GM21515 (cell line): ENCODE measurements at regions not wholly inside any gene's neighbourhood (a gene's known extent, or its start where the extent isn't known, plus 50 kb on each side); places are given as distances from the start of the nearest gene placed in this dataset.
"Not testable (repeated sequence)": the region's sequence is repeated elsewhere in the genome, so short reads cannot be mapped to it uniquely, and the experiment has no call there.

Experiments
- ATAC-seq: cut with Tn5 transposase; IDR thresholded peaks from one replicate; pipeline ENCODE4 v1.9.1; 2021; ENCODE audit not compliant: unreplicated experiment

- ATAC-seq: not testable (repeated sequence)
Observed at GRCh38 chr6:74255007-74255406, 559.0 kb downstream of the CD109 start.

GRCh38 chr6:74254147-74254546 lies 558.1 kb downstream of the CD109 start:
- not testable (repeated sequence) for ATAC-seq

GRCh38 chr6:74253261-74253660 lies 557.3 kb downstream of the CD109 start:
- no peak for ATAC-seq

GRCh38 chr6:74250161-74250818 lies 554.3 kb downstream of the CD109 start:
- no peak for ATAC-seq

GRCh38 chr6:74249658-74250057 lies 553.7 kb downstream of the CD109 start:
- no peak for ATAC-seq

- no peak for ATAC-seq
Observed at GRCh38 chr6:74248966-74249365, 553.0 kb downstream of the CD109 start.

GRCh38 chr6:74222768-74223333 lies 526.8 kb downstream of the CD109 start:
- no peak for ATAC-seq

GRCh38 chr6:74213995-74214394 lies 518.0 kb downstream of the CD109 start:
- no peak for ATAC-seq

GRCh38 chr6:74208239-74208638 lies 512.2 kb downstream of the CD109 start:
- no peak for ATAC-seq

- ATAC-seq: no peak
Observed at GRCh38 chr6:74199215-74199915, 503.4 kb downstream of the CD109 start.

- no peak for ATAC-seq
Observed at GRCh38 chr6:74197310-74197709, 501.3 kb downstream of the CD109 start.

GRCh38 chr6:74187811-74188210 lies 491.8 kb downstream of the CD109 start:
- no peak for ATAC-seq

- ATAC-seq: no peak
Observed at GRCh38 chr6:74182992-74183391, 487.0 kb downstream of the CD109 start.

GRCh38 chr6:74181471-74181870 lies 485.5 kb downstream of the CD109 start:
- ATAC-seq: no peak

- ATAC-seq: no peak
Observed at GRCh38 chr6:74177506-74177905, 481.5 kb downstream of the CD109 start.

- ATAC-seq: not testable (repeated sequence)
Observed at GRCh38 chr6:74170550-74170949, 474.5 kb downstream of the CD109 start.

GRCh38 chr6:74170118-74170517 lies 474.1 kb downstream of the CD109 start:
- ATAC-seq: no peak

GRCh38 chr6:74167976-74168375 lies 472.0 kb downstream of the CD109 start:
- ATAC-seq: no peak

- no peak for ATAC-seq
Observed at GRCh38 chr6:74167511-74167910, 471.5 kb downstream of the CD109 start.

- ATAC-seq: no peak
Observed at GRCh38 chr6:74166849-74167248, 470.8 kb downstream of the CD109 start.

- ATAC-seq: no peak
Observed at GRCh38 chr6:74161380-74161779, 465.4 kb downstream of the CD109 start.

- ATAC-seq: no peak
Observed at GRCh38 chr6:74152096-74152675, 456.2 kb downstream of the CD109 start.
